ENCODE measurements at regions not wholly inside any gene's neighbourhood (a gene's known extent, or its start where the extent isn't known, plus 50 kb on each side); places are given as distances from the start of the nearest gene placed in this dataset.

GRCh38 chr16:65287307-65287706, 165.4 kb upstream of the CDH11 start:
- no peak for TF ChIP-seq POLR2AphosphoS5 (IDR thresholded peaks at IDR 0.05; ENCODE audit: low read depth, low read length)
- no peak for TF ChIP-seq POLR2A (IDR thresholded peaks at IDR 0.05; ENCODE audit: low read depth, low read length)
